GM12878 (cell line): ENCODE measurements at regions not wholly inside any gene's neighbourhood (a gene's known extent, or its start where the extent isn't known, plus 50 kb on each side); places are given as distances from the start of the nearest gene placed in this dataset.

ENCODE experiments used
- ATAC-seq: fragments of 200-7000 bp; cut with Tn5 transposase; 3 replicates; pipeline ENCODE4 v1.9.1; 2020; ENCODE audit warnings: mild to moderate bottlenecking, moderate library complexity
- BruUV-seq: library from RNA; stranded (reverse); fragments of 400-500 nt; replicated peaks from 2 replicates; lab custom pipeline; 2021; lab: Mats Ljungman, UMichigan
- CTCF ChIA-PET: fragments of 300-600 bp; sonication (Branson Sonifier 250); formaldehyde crosslinking; extraction: SDS; loops from one replicate; lab custom pipeline; 2021; ENCODE audit warnings: inconsistent platforms; lab: Yijun Ruan, JAX
- POLR2A ChIA-PET: fragments of 350-600 bp; formaldehyde crosslinking; extraction: SDS; loops from one replicate; lab custom pipeline; 2021; ENCODE audit warnings: inconsistent platforms; lab: Charles Lee
- RAD21 ChIA-PET: fragments of 300-600 bp; sonication (Branson Sonifier 250); formaldehyde crosslinking; loops from one replicate; lab custom pipeline; 2023; ENCODE audit warnings: antibody characterized with exemption; ENCODE audit not compliant: unreplicated experiment; lab: Charles Lee
- SMC1A ChIA-PET: fragments of 300-600 bp; sonication (Branson Sonifier 250); formaldehyde crosslinking; loops from one replicate; lab custom pipeline; 2023; ENCODE audit not compliant: unreplicated experiment, uncharacterized antibody; lab: Charles Lee
- DNase-seq: peaks from one replicate; pipeline ENCODE4 v3.0.0-alpha.2; 2011; ENCODE audit warnings: low read depth, low spot score
- FAIRE-seq: peaks from 3 replicates; lab custom pipeline; 2011; peaks lifted over from hg19 to GRCh38; lab: Jason Lieb, UNC
- H2AFZ ChIP-seq: 2 replicates; pipeline ENCODE4 v1.6.0; 2011; ENCODE audit warnings: low read depth, low read length, control low read depth; ENCODE audit not compliant: control insufficient read depth
- H3K27ac ChIP-seq: 2 replicates; pipeline ENCODE4 v1.5.1; 2011; ENCODE audit warnings: control low read depth; ENCODE audit not compliant: control insufficient read depth, insufficient read depth
- H3K27me3 ChIP-seq, 2 experiments: replicated peaks in 1 of 2; 2 replicates each; pipeline versions ENCODE4 v1.6.0 to v1.6.1; 2011; ENCODE audit warnings: low read length in 1 of 2; ENCODE audit not compliant: control insufficient read depth in 2 of 2, insufficient read depth in 2 of 2
- H3K36me3 ChIP-seq, 2 experiments: 2 replicates each; pipeline ENCODE4 v1.5.1; 2011; ENCODE audit warnings: low read length in 1 of 2; ENCODE audit not compliant: control insufficient read depth in 2 of 2, insufficient read depth in 2 of 2
- H3K4me1 ChIP-seq: 2 replicates; pipeline ENCODE4 v1.6.1; 2011; ENCODE audit warnings: mild to moderate bottlenecking, low read length, moderate library complexity, mixed read lengths; ENCODE audit not compliant: control insufficient read depth, insufficient read depth
- H3K4me2 ChIP-seq: 2 replicates; pipeline ENCODE4 v1.6.0; 2011; ENCODE audit warnings: control low read depth; ENCODE audit not compliant: control insufficient read depth, insufficient read depth
- H3K4me3 ChIP-seq: fragments of 200-600 bp; sonication (generic); 2 replicates; pipeline ENCODE4 v1.5.1; 2016
- H3K79me2 ChIP-seq: 2 replicates; pipeline ENCODE4 v1.6.0; 2011; ENCODE audit warnings: low read length; ENCODE audit not compliant: control insufficient read depth, insufficient read depth
- H3K9ac ChIP-seq: 2 replicates; pipeline ENCODE4 v1.8.0; 2011; ENCODE audit warnings: low read length, control low read depth, mixed read lengths; ENCODE audit not compliant: control insufficient read depth, insufficient read depth
- H3K9me3 ChIP-seq: replicated peaks from 3 replicates; pipeline ENCODE4 v1.5.1; 2011; ENCODE audit warnings: mild to moderate bottlenecking, low read length; ENCODE audit not compliant: control insufficient read depth, insufficient read depth
- H4K20me1 ChIP-seq: 2 replicates; pipeline ENCODE4 v1.6.0; 2011; ENCODE audit not compliant: control insufficient read depth, insufficient read depth
- BACH1 ChIP-seq: fragments of 450-650 bp; IDR thresholded peaks from 2 replicates; pipeline ENCODE4 v1.6.1; 2017; ENCODE audit warnings: mild to moderate bottlenecking, borderline replicate concordance
- BCL11A ChIP-seq: IDR thresholded peaks from 2 replicates; pipeline ENCODE4 v1.6.1; 2011; ENCODE audit warnings: low read depth, low read length
- LARP7 ChIP-seq: fragments of 450-650 bp; IDR thresholded peaks from 2 replicates; pipeline ENCODE4 v1.6.1; 2017; ENCODE audit warnings: mild to moderate bottlenecking
- TBL1XR1 ChIP-seq: IDR thresholded peaks from 2 replicates; pipeline ENCODE4 v1.6.1; 2012; ENCODE audit warnings: low read depth, low read length, improper control_type of control experiment
- WGBS: methylation state at CpG from one replicate; pipeline ENCODE4 v1.1.6; 2016; ENCODE audit warnings: low lambda C conversion rate; ENCODE audit not compliant: insufficient replicate concordance, insufficient coverage; ENCODE audit errors: missing lambda C conversion rate; 5-methylcytosine and 5-hydroxymethylcytosine counted together
- in situ Hi-C: fragments of 300-500 bp; cut with MboI; formaldehyde crosslinking; loops from 9 replicates; pipeline ENCODE4 v1.14.3; 2018; ENCODE audit warnings: mixed read lengths
- intact Hi-C: fragments of 100-400 bp; cut with micrococcal nuclease; formaldehyde crosslinking; loops from one replicate; pipeline ENCODE4 v1.14.2; 2022; ENCODE audit not compliant: unreplicated experiment
- TF ChIP-seq, protein P1 (sequence below): fragments of 450-650 bp; IDR thresholded peaks from 2 replicates; pipeline ENCODE4 v1.6.1; 2017; ENCODE audit warnings: mild to moderate bottlenecking, moderate library complexity
- TF ChIP-seq, protein P2 (sequence below): fragments of 450-650 bp; IDR thresholded peaks from 2 replicates; pipeline ENCODE4 v1.6.1; 2016; ENCODE audit warnings: mild to moderate bottlenecking
- TF ChIP-seq, protein P3 (sequence below): fragments of 450-650 bp; IDR thresholded peaks from 2 replicates; pipeline ENCODE4 v1.6.1; 2017; ENCODE audit warnings: borderline replicate concordance
- TF ChIP-seq, protein P4 (sequence below): fragments of 450-650 bp; conservative IDR thresholded peaks from 2 replicates; pipeline ENCODE4 v1.6.1; 2017; ENCODE audit warnings: mild to moderate bottlenecking, moderate library complexity

DNA sequence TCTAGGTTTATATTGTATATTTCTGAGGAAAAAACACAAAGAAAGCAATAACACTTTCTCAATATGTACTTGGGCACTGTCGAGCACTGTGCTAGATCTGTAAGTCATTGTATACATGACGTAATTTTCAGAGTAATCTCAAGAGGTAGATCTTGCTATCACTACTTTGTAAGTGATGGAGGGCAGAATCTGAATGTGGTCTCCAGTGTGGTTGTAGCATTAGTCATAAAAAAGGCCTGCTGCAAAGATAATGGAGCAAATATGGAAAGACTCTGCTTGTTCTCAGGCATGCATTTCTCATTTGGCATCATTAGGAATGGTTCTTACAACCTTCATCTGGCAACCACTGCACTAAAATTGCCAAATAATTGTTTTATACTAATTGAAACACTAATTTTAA is 419.8 kb upstream of the CCDC179 start:
- H4K20me1 ChIP-seq: no peaks in the 10 kb centered on the region
- intact Hi-C loops: no loop called here
- ChIA-PET POLR2A (no interaction called here), CTCF (no interaction called here), SMC1A (no interaction called here), RAD21 (no interaction called here)
- H3K4me2 ChIP-seq: no peak overlapping the region
- ATAC-seq (no peak), FAIRE-seq (no peak), DNase-seq (no peak)
- no peaks in the 10 kb centered on the region for H3K79me2 ChIP-seq
- H3K36me3 ChIP-seq: no peaks in the 10 kb centered on the region
- TF ChIP-seq, protein P1, sequence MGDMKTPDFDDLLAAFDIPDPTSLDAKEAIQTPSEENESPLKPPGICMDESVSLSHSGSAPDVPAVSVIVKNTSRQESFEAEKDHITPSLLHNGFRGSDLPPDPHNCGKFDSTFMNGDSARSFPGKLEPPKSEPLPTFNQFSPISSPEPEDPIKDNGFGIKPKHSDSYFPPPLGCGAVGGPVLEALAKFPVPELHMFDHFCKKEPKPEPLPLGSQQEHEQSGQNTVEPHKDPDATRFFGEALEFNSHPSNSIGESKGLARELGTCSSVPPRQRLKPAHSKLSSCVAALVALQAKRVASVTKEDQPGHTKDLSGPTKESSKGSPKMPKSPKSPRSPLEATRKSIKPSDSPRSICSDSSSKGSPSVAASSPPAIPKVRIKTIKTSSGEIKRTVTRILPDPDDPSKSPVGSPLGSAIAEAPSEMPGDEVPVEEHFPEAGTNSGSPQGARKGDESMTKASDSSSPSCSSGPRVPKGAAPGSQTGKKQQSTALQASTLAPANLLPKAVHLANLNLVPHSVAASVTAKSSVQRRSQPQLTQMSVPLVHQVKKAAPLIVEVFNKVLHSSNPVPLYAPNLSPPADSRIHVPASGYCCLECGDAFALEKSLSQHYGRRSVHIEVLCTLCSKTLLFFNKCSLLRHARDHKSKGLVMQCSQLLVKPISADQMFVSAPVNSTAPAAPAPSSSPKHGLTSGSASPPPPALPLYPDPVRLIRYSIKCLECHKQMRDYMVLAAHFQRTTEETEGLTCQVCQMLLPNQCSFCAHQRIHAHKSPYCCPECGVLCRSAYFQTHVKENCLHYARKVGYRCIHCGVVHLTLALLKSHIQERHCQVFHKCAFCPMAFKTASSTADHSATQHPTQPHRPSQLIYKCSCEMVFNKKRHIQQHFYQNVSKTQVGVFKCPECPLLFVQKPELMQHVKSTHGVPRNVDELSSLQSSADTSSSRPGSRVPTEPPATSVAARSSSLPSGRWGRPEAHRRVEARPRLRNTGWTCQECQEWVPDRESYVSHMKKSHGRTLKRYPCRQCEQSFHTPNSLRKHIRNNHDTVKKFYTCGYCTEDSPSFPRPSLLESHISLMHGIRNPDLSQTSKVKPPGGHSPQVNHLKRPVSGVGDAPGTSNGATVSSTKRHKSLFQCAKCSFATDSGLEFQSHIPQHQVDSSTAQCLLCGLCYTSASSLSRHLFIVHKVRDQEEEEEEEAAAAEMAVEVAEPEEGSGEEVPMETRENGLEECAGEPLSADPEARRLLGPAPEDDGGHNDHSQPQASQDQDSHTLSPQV: no peak
- TF ChIP-seq, protein P2, sequence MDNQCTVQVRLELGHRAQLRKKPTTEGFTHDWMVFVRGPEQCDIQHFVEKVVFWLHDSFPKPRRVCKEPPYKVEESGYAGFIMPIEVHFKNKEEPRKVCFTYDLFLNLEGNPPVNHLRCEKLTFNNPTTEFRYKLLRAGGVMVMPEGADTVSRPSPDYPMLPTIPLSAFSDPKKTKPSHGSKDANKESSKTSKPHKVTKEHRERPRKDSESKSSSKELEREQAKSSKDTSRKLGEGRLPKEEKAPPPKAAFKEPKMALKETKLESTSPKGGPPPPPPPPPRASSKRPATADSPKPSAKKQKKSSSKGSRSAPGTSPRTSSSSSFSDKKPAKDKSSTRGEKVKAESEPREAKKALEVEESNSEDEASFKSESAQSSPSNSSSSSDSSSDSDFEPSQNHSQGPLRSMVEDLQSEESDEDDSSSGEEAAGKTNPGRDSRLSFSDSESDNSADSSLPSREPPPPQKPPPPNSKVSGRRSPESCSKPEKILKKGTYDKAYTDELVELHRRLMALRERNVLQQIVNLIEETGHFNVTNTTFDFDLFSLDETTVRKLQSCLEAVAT: no peak
- TF ChIP-seq, protein P3, sequence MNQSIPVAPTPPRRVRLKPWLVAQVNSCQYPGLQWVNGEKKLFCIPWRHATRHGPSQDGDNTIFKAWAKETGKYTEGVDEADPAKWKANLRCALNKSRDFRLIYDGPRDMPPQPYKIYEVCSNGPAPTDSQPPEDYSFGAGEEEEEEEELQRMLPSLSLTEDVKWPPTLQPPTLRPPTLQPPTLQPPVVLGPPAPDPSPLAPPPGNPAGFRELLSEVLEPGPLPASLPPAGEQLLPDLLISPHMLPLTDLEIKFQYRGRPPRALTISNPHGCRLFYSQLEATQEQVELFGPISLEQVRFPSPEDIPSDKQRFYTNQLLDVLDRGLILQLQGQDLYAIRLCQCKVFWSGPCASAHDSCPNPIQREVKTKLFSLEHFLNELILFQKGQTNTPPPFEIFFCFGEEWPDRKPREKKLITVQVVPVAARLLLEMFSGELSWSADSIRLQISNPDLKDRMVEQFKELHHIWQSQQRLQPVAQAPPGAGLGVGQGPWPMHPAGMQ: no peak
- TF ChIP-seq BCL11A: no peak
- TF ChIP-seq LARP7: no peak
- TF ChIP-seq, protein P4, sequence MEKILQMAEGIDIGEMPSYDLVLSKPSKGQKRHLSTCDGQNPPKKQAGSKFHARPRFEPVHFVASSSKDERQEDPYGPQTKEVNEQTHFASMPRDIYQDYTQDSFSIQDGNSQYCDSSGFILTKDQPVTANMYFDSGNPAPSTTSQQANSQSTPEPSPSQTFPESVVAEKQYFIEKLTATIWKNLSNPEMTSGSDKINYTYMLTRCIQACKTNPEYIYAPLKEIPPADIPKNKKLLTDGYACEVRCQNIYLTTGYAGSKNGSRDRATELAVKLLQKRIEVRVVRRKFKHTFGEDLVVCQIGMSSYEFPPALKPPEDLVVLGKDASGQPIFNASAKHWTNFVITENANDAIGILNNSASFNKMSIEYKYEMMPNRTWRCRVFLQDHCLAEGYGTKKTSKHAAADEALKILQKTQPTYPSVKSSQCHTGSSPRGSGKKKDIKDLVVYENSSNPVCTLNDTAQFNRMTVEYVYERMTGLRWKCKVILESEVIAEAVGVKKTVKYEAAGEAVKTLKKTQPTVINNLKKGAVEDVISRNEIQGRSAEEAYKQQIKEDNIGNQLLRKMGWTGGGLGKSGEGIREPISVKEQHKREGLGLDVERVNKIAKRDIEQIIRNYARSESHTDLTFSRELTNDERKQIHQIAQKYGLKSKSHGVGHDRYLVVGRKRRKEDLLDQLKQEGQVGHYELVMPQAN: no peak
- TF ChIP-seq TBL1XR1: no peak
- no peak for TF ChIP-seq BACH1
- no peak overlapping the region for H3K27ac ChIP-seq
- no peaks in the 10 kb centered on the region for H3K4me1 ChIP-seq
- no peaks in the 10 kb centered on the region for H3K9me3 ChIP-seq
- H3K9ac ChIP-seq: no peak overlapping the region
- H3K4me3 ChIP-seq: no peak overlapping the region
- in situ Hi-C loops: no loop called here
- H3K27me3 ChIP-seq: no peaks in the 10 kb centered on the region
- H2AFZ ChIP-seq: no peak overlapping the region
- WGBS: 21% methylated on average over 2 of the region's 2 CpGs
- BruUV-seq: no TSS peak
